ENCODE measurements at regions not wholly inside any gene's neighbourhood (a gene's known extent, or its start where the extent isn't known, plus 50 kb on each side); places are given as distances from the start of the nearest gene placed in this dataset.

DNA sequence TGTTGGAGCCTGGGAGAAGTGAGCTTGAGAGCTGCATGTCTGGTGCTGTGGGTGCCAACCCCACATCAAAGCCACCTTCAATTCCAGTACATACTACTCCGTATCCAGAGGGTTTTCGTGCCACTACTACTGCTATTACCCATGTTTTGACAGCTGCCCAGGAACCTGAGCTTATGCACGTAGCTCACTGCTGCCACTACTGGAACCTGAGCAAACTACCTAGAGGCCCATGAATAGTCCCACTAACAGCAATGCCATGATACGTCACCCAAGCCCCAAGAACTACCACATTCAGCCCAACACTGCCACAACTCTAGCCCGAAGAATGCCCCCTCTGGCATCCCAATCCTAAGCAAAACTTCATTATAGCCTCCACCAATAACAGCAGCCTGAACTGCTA lies 215.2 kb upstream of the BCHE start:
- no peak for TF ChIP-seq SMC3 (conservative IDR thresholded peaks at IDR 0.05; ENCODE audit: insufficient read depth, low read depth, low read length)
- no peak for TF ChIP-seq RAD21 (CRISPR knock-in tag; conservative IDR thresholded peaks at IDR 0.05 in 1 of 2, IDR thresholded peaks at IDR 0.05 in 1 of 2)
- TF ChIP-seq SIRT6 (IDR thresholded peaks at IDR 0.05; ENCODE audit: low read depth, low read length), result no peak
- TF ChIP-seq, protein P1, sequence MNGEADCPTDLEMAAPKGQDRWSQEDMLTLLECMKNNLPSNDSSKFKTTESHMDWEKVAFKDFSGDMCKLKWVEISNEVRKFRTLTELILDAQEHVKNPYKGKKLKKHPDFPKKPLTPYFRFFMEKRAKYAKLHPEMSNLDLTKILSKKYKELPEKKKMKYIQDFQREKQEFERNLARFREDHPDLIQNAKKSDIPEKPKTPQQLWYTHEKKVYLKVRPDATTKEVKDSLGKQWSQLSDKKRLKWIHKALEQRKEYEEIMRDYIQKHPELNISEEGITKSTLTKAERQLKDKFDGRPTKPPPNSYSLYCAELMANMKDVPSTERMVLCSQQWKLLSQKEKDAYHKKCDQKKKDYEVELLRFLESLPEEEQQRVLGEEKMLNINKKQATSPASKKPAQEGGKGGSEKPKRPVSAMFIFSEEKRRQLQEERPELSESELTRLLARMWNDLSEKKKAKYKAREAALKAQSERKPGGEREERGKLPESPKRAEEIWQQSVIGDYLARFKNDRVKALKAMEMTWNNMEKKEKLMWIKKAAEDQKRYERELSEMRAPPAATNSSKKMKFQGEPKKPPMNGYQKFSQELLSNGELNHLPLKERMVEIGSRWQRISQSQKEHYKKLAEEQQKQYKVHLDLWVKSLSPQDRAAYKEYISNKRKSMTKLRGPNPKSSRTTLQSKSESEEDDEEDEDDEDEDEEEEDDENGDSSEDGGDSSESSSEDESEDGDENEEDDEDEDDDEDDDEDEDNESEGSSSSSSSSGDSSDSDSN (IDR thresholded peaks at IDR 0.05; ENCODE audit: borderline replicate concordance in 1 of 2, low read depth in 2 of 2, low read length in 2 of 2), result no peak
- TF ChIP-seq POLR2AphosphoS5 (IDR thresholded peaks at IDR 0.05; ENCODE audit: control insufficient read depth, insufficient read depth, low read depth, low read length), result no peak
- no peak for TF ChIP-seq TARDBP (IDR thresholded peaks at IDR 0.05)
- TF ChIP-seq TCF7L2 (IDR thresholded peaks at IDR 0.05; ENCODE audit: low read depth, low read length), result no peak
- TF ChIP-seq, protein P2, sequence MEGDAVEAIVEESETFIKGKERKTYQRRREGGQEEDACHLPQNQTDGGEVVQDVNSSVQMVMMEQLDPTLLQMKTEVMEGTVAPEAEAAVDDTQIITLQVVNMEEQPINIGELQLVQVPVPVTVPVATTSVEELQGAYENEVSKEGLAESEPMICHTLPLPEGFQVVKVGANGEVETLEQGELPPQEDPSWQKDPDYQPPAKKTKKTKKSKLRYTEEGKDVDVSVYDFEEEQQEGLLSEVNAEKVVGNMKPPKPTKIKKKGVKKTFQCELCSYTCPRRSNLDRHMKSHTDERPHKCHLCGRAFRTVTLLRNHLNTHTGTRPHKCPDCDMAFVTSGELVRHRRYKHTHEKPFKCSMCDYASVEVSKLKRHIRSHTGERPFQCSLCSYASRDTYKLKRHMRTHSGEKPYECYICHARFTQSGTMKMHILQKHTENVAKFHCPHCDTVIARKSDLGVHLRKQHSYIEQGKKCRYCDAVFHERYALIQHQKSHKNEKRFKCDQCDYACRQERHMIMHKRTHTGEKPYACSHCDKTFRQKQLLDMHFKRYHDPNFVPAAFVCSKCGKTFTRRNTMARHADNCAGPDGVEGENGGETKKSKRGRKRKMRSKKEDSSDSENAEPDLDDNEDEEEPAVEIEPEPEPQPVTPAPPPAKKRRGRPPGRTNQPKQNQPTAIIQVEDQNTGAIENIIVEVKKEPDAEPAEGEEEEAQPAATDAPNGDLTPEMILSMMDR (IDR thresholded peaks at IDR 0.05 in 2 of 3, conservative IDR thresholded peaks at IDR 0.05 in 1 of 3; ENCODE audit: insufficient read depth in 2 of 3, low read depth in 1 of 3, low read length in 3 of 3), result no peak
- TF ChIP-seq ELF4 (CRISPR knock-in tag; IDR thresholded peaks at IDR 0.05), result no peak
- TF ChIP-seq ZNF24 (IDR thresholded peaks at IDR 0.05), result no peak
- TF ChIP-seq NFYB (IDR thresholded peaks at IDR 0.05; ENCODE audit: extremely low read depth, insufficient read length), result no peak
- no peak for TF ChIP-seq GTF2F1 (IDR thresholded peaks at IDR 0.05; ENCODE audit: low read depth, low read length)
- TF ChIP-seq LARP7 (IDR thresholded peaks at IDR 0.05), result no peak

All from K562 (cell line).